ENCODE measurements at regions not wholly inside any gene's neighbourhood (a gene's known extent, or its start where the extent isn't known, plus 50 kb on each side); places are given as distances from the start of the nearest gene placed in this dataset.
"Not testable (repeated sequence)": the region's sequence is repeated elsewhere in the genome, so short reads cannot be mapped to it uniquely, and the experiment has no call there.

DNA sequence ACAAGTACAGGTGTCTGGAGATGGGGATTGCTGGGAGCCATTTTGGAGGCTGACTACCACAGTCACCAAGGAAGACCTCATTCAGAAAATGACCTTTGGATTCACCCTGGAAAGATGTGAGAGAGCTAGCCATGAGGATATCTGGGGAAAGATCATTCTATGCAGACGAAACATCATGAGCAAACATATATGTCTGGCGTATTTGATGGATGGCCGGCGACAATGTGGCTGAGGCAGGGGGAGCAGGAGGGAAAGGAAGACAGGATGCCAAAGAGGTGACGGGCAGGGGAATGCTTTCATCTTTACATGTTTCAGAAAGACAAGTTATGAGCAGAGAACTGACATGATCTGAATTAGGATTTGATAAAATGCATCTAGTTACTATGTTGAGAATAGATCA is 61.5 kb upstream of the SOX13 start:
- no peaks in the 10 kb centered on the region for H3K4me1 Mint-ChIP-seq (ENCODE audit: low read depth in 2 of 2)
- DNase-seq (no peak), ATAC-seq (replicated peaks) (no peak)
- H3K36me3 Mint-ChIP-seq (ENCODE audit: insufficient read depth): peaks cover 3% of the 10 kb centered on the region
- no peaks in the 10 kb centered on the region for H3K9me3 Mint-ChIP-seq
- no peak overlapping the region for H3K27ac Mint-ChIP-seq
- peaks cover 0 to 5% of the 10 kb centered on the region in 2 donors for H3K27me3 Mint-ChIP-seq
- no peak overlapping the region for H3K4me3 Mint-ChIP-seq

DNA sequence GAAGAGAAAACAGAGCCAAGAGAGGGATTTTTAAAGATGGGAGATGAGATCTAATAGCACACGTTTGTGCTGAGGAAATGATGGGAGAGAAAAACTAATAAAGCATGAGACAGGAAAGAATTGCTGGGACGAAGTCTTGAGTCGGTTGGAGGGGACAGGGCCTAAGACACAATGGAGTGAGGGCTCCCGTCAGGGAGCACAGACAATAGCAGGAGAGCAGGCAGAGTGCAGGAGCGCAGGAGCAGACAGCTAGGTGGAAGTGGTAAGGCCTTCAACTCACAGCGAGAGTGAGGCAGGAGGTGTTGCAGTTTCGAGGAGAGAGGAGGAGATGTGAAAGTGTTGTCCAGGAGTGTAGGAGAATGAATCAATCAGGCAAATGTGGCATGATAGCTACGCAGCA is 59.9 kb upstream of the SOX13 start:
- peaks cover 0 to 5% of the 10 kb centered on the region in 2 donors for H3K27me3 Mint-ChIP-seq
- H3K27ac Mint-ChIP-seq: no peak overlapping the region
- no peaks in the 10 kb centered on the region for H3K4me1 Mint-ChIP-seq (ENCODE audit: low read depth in 2 of 2)
- peaks cover 3% of the 10 kb centered on the region for H3K36me3 Mint-ChIP-seq (ENCODE audit: insufficient read depth)
- DNase-seq (no peak), ATAC-seq (replicated peaks) (no peak)
- no peak overlapping the region for H3K4me3 Mint-ChIP-seq
- no peaks in the 10 kb centered on the region for H3K9me3 Mint-ChIP-seq

GRCh38 chr1:204014336-204014735 is 58.6 kb upstream of the SOX13 start:
- ATAC-seq (replicated peaks) (no peak), DNase-seq (no peak)
- Mint-ChIP-seq H3K4me1 (ENCODE audit: low read depth in 2 of 2) (no peaks in the 10 kb centered on the region), H3K36me3 (ENCODE audit: insufficient read depth) (no peaks in the 10 kb centered on the region), H3K9me3 (peaks cover 0 to 1% of the 10 kb centered on the region in 2 donors), H3K27me3 (peaks cover 0 to 5% of the 10 kb centered on the region in 2 donors), H3K27ac (no peak overlapping the region), H3K4me3 (no peak overlapping the region)

DNA sequence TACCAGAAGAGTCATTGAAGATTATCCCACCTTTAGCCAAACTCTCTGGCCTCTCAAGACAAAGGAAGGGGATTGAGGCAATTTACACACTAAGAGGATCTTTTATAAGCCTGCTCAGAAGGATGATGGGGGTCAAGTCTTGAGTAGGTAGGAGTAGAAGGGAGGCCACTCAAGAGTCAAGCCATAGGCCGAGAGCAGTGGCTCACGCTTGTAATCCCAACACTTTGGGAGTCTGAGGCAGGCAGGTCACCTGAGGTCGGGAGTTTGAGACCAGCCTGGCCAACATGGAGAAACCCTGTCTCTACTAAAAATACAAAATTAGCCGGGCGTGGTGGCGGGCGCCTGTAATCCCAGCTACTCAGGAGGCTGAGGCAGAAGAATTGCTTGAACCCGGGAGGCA is 58.0 kb upstream of the SOX13 start:
- not testable (repeated sequence) for DNase-seq; H3K27ac Mint-ChIP-seq; H3K36me3 Mint-ChIP-seq (ENCODE audit: insufficient read depth); H3K4me3 Mint-ChIP-seq; ATAC-seq (replicated peaks); H3K4me1 Mint-ChIP-seq (ENCODE audit: low read depth in 2 of 2); H3K9me3 Mint-ChIP-seq; H3K27me3 Mint-ChIP-seq

GRCh38 chr1:204017032-204017431 is 55.9 kb upstream of the SOX13 start:
- no peaks in the 10 kb centered on the region for H3K36me3 Mint-ChIP-seq (ENCODE audit: insufficient read depth)
- ATAC-seq (replicated peaks) (no peak), DNase-seq (no peak)
- H3K9me3 Mint-ChIP-seq: peaks cover 0 to 1% of the 10 kb centered on the region in 2 donors
- no peak overlapping the region for H3K4me3 Mint-ChIP-seq
- H3K27me3 Mint-ChIP-seq: peaks cover 0 to 5% of the 10 kb centered on the region in 2 donors
- no peaks in the 10 kb centered on the region for H3K4me1 Mint-ChIP-seq (ENCODE audit: low read depth in 2 of 2)
- H3K27ac Mint-ChIP-seq: no peak overlapping the region

GRCh38 chr1:204018460-204018859 is 54.5 kb upstream of the SOX13 start:
- H3K36me3 Mint-ChIP-seq (ENCODE audit: insufficient read depth): no peaks in the 10 kb centered on the region
- peaks cover 0 to 5% of the 10 kb centered on the region in 2 donors for H3K27me3 Mint-ChIP-seq
- no peak for ATAC-seq (replicated peaks)
- peaks cover 0 to 1% of the 10 kb centered on the region in 2 donors for H3K9me3 Mint-ChIP-seq
- no peaks in the 10 kb centered on the region for H3K4me1 Mint-ChIP-seq (ENCODE audit: low read depth in 2 of 2)
- no peak for DNase-seq
- no peak overlapping the region for H3K4me3 Mint-ChIP-seq
- no peak overlapping the region for H3K27ac Mint-ChIP-seq
